NCI-H82 (cell line): ENCODE measurements at regions not wholly inside any gene's neighbourhood (a gene's known extent, or its start where the extent isn't known, plus 50 kb on each side); places are given as distances from the start of the nearest gene placed in this dataset.
"Not testable (repeated sequence)": the region's sequence is repeated elsewhere in the genome, so short reads cannot be mapped to it uniquely, and the experiment has no call there.

Experiments
- DNase-seq: peaks from one replicate; lab custom pipeline; 2025; lab: John Stamatoyannopoulos, UW

DNA sequence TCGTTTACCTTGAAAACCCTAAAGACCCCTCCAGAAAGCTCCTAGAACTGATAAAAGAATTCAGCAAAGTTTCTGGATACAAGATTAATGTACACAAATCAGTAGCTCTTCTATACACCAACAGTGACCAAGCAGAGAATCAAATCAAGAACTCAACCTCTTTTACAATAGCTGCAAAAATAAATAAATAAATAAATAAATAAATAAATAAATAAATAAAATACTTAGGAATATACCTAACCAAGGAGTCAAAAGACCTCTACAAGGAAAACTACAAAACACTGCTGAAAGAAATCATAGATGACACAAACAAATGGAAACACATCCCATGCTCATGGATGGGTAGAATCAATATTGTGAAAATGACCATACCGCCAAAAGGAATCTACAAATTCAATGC, 186.8 kb upstream of the EOLA2 start:
- not testable (repeated sequence) for DNase-seq

DNA sequence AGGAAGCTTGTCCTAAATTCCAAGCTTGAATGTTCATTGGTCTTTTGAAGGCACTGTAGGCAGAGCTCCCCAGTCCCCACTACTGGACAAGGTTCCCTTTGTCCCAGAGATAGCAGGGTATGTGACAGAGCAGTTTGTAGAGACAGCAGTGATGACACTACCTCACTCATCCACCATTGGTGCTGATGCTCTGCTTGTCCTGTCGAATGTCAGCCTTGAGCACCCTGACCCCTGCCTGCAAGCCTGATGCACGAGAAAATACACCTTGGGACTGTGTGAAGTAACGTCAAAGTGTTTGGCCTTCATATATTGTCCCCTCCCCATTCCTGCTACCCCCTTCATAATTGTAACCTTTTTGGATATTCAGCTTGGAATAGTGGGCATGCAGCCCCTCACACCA, 188.9 kb upstream of the EOLA2 start:
- no peak for DNase-seq

DNA sequence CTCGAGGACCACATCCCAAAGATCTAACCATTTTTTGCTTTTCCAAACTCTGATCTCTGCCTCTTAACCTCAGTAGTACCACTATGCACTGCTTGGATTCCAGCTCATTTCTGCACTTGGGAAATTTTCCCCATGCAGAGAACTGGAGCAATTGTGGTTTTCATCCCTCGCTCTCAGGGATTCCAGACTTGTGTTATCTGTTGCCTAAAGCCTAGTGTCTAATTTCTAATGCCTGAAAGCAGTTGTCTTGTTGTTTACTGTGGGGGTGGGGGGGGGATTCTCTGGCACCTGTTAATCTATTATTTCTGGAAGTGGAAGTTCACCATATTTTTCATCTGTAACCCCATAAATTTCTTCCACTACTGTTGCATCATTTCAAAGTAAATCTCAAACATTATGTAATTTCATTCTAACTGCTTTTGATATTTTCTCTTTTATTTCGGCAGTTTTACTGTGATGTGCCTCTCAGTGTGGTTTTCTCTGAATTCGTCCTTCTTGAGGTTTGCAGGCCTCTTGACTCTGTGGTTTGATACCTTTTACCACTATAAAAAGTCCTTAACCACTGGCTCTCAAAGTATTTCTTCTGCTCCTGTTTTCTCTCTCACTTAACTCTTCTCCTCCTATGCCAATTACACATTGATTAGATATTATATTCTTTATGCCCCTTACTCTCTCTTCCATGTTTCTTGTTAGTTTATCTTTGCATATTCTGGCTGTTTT, 205.6 kb upstream of the EOLA2 start:
- DNase-seq, result no peak

DNA sequence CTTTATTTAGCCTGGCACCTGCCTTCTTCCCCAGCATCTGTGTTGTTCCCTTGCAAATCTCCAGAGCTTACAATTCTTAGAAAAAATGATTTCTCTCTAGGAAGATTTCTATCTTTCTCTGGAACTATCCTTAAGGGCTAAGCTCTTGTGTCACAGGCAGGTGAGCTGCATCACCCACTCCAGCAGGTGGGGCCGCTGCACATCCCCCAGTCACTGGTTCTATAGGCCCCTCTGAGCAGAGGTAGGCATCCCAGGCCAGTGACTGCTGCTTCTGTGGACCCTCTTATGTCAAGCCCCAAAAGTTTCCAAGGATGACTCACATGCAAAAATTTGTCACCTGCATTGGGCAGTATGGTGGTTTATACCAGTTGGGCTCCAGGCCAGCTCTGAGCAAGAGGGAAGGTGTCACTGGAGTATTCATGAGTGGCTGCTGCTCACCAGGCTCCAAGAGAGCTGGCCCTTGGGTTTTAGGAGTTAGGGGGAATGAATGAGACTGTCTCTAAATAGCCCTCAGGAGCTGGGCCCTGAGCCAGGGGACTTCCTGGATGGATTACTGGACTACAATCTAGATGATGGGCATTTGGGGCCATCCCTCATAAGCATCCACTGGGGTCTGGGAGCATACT, 208.1 kb upstream of the EOLA2 start:
- no peak for DNase-seq

DNA sequence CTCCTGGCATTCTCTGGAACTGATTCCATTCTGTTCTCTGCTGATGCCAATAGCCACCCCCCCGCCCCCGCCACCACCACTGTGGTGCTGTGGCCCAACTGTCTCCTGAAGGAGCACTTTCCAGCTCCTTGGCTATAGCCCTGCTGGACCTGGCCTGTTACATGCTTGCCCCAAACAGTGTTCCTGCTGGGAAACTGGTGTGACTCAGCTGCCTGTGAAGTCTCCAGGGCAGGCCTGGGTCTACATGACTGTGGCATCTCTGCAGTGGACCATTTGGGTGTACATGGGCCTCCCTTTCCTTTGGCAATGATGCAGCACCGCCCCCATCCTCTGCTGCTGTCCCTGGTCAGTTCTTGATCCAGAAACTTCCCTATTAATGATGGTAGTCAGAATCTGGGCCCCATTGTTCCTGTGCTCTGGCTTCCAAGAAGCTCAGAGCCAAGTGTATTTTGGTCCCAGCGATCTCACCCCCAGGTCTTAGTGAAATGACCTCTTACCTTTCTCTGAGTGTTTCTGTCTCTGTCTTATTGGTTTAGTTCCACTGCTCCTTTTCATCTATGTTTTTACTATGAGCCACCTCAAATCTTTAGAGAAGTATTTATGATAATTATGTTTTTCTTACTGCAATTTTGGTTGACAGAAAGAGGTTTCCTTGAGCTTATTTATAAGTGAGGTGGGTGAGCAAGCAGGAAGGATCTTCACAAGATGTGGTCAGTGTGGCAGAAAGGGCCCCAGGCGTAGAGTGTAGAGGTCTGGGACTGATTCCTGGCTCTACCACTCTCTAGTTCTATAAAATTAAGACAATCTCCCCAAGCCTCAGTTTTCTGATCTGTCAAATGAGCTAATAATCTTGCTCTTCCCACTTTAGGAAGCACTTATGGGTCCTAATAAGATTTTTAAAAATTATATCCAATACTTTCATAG, 210.7 kb upstream of the EOLA2 start:
- no peak for DNase-seq

DNA sequence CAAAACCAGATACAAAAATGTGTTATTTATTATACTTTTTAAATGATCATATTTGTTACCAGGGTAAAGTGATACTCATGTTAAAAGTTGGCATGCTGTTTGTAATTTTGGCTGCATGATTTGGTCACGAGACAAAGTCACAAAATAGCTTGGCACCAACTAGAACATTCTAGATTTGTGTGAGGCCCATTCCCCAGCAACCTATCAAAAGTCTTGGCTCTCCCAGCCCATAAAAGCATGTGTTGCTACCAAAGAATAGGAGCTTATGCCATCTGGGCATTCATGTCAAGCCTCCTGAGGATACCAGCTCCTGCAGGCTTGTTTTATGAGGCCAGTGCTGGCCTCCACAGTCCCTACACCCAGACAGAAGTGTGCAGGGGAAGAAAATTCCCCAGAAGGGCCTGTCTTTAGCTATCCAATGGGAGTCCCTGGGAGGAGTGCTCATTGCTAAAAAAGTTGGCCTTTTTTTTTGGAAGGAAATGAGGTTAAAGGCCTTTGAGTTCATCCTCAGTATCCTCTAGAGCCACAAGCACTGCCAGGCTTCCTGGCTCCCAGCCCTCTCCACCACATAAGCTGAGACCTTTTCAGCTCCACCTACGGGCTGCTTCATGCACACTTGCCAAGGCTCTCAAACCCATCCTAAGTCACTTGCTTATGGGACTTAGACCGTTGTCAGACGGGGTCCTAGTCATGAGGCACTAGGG, 211.9 kb upstream of the EOLA2 start:
- DNase-seq, result no peak

DNA sequence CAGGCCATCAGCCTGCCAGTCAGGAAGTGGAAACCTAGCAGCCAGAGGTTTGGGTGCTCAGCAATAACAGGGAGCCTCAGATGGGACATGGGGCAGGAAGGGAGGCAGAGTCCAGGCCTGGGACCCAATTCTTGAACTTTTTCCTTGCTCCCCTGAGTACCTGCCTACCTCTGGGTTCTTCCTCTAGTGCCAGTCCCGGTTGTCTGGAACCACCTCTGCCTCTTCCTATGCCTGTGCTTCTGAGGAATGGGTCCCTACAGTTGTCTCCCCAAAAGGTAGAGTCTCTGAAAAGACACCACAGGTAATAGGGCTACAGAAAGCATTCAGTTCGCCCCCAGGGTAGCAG, 212.4 kb upstream of the MAMLD1 start:
- DNase-seq, result no peak

DNA sequence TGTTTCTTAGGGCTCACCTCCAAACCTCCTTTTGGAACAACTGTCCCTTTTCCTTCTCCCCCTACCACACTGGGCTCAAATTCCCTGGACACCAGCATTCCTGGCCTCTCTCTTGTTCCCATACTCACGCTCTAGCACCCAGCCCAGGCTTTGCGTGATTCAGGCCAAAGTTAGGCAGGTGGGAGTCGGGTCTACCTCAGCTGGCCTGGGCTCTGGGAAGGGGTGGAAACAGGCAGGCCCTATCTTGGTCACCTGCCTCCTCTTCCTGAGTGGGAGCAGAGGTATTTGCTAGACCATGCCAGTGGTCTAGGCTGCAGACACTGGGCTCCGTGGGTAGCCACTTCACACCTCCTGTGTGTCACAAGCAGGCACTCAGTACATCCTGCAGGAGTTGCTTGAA, 211.1 kb upstream of the MAMLD1 start:
- DNase-seq, result no peak

DNA sequence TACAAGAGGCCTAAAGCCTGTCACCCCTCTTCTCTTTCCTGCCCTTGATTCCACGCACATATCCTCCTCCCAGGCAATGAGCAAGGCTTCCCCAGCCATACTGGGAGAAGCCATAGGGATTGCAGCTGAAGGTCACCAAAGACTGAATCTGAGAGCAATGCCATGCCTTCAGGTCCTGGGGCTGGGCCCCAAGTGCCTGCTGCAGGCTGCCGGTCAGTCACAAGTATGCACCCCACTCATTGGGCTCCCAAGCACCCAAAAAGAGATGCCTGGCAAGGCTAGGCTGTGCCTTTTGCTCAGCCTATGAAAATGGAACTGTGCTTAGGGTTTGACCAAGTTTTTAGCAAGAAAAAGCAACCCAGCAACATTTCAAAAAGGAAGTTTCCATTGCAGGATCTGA, 210.6 kb upstream of the MAMLD1 start:
- DNase-seq, result no peak

DNA sequence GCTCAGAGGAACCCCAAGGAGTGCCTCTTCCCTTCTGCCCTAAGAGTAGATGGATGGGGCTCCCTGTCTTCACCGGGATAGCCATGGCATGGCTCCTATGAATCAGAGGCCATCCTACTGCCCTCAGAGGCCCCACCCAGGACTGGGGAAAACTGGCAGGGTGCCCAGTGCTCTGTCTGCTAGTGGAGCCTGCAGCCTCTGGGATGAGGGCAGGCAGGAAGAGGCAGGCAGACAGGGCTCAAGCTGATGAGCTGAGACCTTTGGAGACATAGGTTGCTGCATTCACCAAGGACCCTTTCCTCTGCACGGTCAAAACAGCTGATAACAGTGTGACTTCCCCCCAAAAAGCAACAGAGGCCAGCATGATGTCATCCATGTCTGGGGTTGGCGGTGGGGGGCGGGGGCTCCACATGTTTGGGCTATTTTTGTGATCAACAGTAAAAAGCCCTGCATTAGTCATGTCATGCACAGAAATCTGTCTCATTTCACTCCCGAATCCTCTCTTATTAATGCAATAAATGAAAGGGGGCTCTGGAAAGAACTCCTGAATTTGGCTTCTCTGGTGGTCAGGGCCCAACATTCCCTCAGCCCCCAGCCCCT, 207.6 kb upstream of the MAMLD1 start:
- no peak for DNase-seq

DNA sequence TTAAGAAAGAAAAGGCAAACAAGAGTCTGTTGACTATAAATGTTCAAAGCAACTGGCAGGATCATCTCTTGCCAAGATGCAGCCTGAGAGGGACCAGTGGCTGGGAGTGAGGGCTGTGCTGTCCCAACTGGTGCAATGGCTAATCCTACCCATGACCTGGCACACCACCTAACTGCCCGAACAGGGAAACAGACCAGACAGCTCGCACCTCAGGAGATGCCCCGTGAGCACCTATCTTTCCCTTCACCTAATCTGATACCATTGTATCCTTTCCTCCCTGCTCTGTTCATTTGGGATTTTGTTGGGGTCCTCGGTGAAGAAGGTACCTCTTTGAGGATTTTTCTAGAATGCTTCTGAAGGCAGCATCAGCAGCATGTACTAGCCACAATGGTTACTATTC, 206.5 kb upstream of the MAMLD1 start:
- no peak for DNase-seq

DNA sequence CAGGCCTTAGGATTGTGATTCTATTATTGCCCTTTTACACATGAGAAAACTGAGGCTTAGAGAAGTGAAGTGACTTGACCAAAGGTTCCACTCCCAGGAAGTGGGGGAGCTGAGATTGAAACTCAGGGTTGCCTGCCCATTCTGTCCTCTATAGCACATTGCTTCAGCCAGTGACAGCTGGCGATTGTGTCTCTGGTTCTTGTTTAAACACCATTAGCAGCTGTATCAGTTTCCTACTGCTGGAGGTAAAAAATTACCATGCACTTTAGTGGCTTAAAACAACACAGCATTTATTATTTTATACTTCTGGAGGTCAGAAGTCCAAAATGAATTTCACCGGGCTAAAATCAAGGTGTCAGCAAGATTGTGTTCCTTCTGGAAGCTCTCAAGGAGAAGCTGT, 205.8 kb upstream of the MAMLD1 start:
- DNase-seq, result no peak

DNA sequence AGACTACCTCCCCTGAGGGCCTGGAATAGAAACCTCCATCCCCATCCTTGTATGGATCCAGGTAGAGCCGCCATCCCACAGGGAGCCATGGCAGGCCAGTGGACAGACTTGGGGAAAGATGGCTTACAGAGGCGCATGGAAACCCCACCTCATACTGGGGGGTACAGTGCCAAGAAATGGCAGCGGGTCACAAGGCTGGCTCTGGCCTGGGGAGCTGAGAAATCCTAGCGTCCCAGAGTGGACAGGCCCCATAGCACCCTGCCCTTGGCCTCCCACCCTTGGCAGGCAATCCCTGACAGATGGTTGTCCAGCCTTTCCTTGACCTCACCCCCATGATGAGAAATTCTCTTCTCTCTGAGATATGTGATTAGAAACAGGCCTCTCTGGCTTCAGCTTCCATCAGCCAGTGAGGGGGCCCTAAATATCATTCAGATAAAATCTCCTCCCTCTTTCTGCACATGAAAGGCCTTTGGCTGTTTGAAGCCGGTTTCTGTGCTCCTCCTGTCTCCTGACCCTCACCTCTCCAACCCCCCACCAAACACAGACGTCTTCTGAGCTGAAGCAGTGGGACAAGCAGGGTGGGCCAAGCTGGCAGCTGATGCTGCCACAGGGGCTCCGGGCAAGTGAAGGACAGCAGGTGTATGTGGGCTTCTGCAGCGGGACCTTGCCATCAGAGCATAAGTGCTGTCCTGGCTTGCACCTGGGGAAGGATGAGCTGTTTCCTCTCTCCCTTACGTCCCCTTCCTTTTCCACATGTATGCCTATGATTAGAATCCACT, 204.4 kb upstream of the MAMLD1 start:
- no peak for DNase-seq

DNA sequence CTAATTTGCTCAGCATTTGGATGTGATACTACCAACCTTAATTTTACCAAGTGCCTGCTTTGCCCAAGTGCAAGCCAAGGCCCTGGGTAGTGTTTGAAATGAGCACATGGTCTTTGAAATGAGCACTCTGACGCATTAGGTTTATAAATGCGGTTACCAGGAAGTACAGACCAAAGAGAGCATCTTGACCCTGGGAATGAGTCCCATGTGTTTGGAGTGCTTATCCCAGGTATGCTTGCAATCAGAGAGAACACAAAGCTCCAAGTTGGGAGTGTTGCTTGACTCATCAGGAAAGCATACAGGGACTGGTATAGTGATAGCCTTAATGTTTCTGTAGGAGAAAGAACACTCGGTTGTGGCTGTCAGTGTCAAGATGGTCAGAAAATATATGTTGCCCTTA, 203.6 kb upstream of the MAMLD1 start:
- DNase-seq, result no peak

DNA sequence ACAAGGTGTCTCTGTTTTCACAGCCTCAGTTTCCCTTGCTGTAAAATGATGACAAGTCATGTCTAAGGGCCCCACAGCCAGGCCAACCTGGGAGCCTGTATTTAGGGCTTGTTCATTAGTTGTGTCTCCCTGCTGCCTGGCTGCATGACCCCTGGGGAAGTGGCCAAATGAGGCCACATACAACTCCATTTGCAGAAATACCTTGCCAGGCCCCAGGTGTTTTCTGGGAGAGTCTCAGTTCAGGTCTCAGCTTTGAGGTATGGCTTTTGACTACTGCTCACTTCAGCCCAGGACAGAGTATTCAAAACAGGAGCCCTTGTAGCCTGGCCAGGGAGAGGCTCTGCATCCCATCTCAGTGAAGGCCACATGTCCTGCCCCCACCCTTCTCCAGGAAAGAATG, 202.5 kb upstream of the MAMLD1 start:
- DNase-seq, result no peak

DNA sequence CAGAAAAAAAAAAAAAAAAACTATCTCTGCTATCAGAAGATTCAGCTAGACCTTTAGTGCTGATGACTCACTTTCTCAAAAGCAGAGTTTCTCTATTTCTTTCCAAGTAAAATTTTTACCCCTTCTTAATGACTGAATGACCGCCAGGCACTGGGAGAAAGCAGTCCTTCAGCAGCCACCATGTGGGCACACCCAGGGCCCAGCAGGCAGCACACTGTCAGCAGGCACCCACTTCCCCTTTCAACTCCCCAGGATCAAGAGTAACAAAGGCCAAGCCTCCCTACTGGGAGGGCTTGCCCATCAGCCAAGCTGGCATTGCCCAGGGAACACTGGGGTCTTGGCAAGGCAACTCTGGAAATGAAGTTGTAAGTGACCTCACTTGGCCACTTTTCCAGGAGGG, 201.9 kb upstream of the MAMLD1 start:
- no peak for DNase-seq

DNA sequence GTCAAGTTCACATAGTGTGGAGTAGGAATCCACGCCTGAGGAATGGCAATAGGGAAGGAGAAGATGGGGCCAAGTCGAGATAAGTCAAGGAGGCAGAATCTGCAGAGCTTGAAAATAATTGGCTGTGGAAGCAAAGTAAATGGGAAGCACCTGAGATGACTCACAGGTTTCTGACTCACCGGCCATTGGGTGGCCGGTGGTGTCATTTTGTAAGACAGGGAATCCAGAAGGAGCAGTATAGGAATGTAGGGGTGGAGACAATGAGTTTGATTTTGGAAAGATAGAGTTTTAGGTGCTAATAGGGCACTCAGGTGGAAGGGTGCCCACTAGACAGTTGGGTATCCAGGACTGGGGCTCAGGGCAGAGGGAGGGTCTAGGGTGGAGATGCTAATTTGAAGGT, 201.0 kb upstream of the MAMLD1 start:
- no peak for DNase-seq

DNA sequence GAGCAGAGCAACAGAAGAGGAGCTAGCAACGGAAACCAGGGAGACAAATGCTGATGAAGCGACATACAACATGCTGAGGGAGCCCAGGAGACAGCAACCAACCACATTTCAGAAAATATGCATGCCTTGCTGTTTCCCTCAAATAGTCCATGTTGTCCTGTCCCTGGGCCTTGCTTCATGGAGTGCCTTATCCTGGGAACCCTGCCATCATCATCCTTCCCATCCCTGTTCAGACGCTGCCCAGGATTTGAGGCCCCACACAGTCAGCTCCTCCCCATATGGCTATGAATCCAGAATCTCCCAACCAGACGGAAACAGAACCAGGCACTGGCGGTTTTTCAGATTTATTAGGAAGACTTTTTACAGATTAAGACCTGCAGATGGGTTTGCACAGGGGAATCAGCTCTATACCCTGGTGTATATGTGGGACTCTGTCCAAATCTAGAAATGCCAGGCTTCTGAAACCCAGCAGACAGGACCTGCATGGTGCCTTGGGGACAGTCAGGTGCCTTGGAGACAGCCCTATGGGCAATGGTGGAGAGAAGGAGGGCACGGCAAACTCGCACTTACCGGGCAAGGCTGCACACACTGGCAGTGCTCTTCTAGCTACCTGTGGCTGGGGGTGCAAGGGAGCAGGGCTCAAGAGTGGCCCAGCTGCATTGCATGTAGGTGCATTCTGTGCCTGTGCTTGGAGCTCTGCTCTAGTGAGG, 199.7 kb upstream of the MAMLD1 start:
- no peak for DNase-seq

DNA sequence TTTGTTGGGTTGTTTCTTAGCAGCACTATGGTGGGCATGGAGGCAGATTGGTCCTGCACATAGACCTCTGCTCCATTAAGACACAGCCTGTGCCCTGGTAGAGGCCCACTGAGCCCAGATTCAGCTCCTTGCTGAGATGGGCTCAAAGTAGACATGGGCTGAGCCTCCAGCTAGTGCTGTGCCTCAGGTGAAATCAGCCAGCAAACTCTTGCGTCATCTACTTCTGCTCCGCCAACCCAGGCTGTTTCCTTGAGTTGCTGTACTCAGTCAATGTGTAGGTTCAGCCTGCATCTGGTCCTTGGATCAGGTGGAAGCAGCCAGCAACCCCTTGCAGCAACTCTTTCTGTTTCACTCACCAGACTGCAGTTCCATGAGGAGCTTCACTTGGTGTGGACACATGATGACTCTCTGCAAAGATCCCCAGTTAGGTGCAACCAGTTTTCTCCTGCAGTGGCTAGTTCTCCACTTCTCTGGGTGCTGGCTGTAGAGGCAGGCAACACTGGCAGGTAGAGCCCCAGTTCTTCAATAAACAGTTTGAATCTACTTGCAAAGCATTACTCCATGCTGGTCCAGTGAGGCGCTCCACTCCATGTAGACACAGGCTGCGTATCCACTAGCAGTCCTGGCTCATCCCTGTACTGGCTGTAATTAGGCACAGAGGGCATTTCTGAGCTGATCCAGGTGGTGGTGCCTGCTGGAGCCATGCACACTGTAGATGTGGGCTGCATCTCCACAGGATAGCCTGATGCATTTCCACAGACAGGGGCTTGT, 199.0 kb upstream of the MAMLD1 start:
- no peak for DNase-seq
